ENCODE measurements at regions not wholly inside any gene's neighbourhood (a gene's known extent, or its start where the extent isn't known, plus 50 kb on each side); places are given as distances from the start of the nearest gene placed in this dataset.

DNA sequence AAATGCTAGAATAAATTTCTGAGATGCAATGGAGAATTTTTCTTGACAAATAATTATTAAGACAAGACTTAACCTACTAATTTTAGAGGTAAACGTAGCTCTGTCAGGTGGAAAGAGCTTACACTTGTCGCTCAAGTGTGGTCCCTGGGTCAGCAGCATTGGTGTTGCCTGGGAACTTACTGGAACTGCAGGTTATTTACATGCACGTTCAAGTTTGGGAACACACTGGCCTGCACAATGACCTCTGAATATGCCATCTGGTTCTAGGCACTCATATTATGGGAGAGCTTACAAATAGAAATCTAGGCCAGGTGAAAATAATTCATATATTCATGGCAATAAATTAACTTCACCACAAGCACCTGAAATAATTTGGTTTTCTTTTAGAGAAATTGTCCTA, 88.5 kb upstream of the BCL9 start:
- DNase-seq (ENCODE audit: low read depth in 2 of 2), result no peak

DNA sequence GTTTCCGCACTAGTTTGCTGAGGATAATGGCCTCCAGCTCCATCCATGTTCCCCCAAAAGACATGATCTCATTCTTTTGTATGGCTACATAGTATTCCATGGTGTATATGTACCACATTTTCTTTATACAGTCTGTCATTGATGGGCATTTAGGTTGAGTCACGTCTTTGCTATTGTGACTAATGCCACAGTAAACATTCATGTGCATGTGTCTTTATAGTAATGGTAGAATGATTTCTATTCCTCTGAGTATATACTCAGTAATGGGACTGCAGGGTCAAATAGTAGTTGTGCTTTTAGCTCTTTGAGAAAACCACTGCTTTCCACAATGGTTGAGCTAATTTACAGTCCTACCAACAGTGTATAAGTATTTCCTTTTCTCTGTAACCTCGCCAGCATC, 78.3 kb upstream of the BCL9 start:
- DNase-seq (ENCODE audit: low read depth in 2 of 2), result no peak

DNA sequence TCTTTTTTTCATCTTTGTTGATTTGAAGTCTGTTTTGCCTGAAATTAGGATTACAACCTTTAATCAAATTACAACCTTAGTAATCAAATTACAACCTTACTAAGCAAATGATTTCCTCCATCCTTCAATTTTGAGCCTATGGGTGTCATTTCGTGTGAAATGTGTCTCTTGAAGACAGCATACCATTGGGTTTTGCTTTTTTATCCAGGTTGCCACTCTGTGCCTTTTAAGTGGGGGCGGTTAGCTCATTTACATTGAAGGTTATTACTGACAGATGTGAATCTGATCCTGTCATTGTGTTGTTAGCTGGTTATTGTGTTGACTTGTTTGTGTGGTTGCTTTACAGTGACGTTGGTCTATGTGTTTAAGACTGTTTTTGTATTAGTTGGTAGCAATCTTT, 74.8 kb upstream of the BCL9 start:
- DNase-seq (ENCODE audit: low read depth in 2 of 2), result no peak

DNA sequence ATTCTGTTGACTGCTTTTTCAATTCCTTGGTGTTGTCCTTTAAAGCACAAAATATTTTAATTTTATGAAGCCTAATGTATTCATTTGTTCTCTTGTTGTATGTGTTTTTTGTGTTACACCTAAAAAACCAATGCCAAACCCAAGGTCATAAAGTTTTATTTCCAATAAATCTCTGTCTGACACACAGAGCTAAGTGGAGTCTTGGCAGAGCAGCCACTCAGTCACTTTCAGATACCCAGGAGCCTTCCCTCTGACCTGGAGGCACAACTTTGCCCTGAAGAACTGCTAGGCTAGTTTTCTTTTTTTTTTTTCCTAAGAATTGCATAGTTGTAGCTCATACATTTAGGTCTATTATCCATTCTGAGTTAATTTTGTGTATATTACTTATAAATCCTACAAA, 71.2 kb upstream of the BCL9 start:
- no peak for DNase-seq (ENCODE audit: low read depth in 2 of 2)

DNA sequence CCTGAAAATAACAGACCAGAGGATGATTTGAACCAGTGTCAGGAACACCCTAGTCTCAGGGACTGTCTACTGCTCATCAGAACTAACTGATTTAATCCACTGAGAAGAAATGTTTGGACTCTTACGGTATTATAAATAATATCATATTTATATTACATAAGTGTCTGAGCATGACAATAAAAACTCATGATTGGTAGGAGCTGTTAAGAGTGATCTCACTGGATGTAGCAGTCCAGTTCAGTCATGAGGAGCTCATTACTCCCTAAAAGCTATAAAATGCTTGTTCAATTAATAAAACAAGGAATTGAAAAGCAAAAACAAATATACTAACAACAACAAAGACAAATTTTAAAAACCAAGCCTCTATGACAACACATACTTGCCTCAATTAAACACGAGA, 68.8 kb upstream of the BCL9 start:
- no peak for DNase-seq (ENCODE audit: low read depth in 2 of 2)

DNA sequence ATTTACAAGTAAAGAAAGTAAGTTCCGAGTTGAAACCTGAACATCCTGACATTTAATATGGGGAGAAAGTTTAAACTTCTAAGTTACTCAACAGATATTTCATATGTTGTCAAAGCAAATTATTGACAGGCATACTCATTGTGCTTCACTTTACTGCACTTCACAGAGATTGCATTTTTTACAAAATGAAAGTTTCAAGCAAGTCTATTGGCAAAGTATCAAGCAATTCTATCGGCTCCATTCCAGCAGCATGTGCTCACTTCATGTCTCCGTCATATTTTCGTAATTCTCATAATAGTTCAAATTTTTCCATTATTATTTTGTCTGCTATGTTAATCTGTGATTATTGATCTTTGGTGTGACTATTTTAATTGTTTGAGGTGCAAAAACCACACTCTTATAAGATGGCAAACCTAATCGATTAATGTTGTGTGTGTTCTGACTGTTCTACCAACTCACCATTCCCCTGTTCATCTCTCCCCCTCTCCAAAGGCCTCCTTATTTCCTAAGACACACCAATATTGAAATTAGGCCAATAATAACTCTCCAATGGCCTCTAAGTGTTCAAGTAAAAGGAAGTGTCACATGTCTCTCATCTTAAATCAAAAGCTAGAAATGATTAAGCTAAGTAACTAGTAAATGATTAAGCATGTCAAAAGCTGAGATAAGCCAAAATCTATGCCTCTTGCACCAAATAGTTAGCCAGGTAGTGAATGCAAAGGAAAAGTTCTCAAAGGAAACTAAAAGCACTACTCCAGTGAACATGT, 68.2 kb upstream of the BCL9 start:
- DNase-seq (ENCODE audit: low read depth in 2 of 2), result no peak

DNA sequence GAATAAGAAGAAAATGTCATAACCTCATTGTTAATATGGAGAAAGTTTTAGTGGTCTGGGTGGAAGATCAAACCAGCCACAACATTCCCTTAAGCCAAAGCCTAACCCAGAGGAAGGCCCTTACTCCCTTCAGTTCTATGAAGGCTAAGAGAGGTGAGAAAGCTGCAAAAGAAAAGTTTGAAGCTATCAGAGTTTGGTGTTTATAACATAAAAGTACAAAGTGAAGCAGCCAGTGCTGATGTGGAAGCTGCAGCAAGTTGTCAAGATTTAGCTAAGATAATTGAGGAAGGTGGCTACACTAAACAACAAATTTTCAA, 67.6 kb upstream of the BCL9 start:
- DNase-seq (ENCODE audit: low read depth in 2 of 2), result no peak

DNA sequence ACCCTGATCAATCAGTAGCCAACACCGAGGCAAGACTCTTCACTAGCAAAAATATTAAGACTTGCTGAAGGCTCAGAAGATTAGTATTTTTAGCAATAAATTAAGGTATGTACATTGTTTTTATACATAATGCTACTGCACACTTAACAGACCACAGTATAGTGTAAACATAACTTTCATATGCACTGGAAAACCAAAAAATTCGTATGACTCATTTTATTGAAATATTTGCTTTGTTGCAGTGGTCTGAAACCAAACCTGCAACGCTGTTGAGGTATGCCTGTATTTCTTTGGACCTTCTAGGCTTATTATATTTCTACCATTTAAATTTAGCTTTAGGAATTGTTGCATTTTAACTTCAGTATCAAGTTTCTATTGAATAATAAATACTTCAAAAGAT, 65.8 kb upstream of the BCL9 start:
- no peak for DNase-seq (ENCODE audit: low read depth in 2 of 2)

DNA sequence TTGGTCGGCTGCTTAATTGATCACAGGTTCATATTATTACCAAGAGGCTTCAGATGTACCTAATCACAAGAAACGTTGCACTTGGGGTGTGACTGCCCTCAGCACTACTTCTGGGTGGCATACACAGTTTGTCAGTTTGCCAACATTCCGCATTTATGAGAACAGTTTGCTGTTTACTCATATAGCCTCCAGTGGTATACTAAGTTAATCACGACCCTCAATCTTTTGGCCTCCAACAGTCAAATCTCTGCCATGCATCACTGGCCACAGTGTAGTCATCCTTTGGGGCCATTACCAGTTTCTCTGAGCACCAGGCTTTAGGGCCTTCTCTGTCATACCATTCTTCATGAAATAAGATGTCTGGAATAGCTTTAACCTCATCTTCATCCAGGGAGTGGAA, 62.8 kb upstream of the BCL9 start:
- no peak for DNase-seq (ENCODE audit: low read depth in 2 of 2)

DNA sequence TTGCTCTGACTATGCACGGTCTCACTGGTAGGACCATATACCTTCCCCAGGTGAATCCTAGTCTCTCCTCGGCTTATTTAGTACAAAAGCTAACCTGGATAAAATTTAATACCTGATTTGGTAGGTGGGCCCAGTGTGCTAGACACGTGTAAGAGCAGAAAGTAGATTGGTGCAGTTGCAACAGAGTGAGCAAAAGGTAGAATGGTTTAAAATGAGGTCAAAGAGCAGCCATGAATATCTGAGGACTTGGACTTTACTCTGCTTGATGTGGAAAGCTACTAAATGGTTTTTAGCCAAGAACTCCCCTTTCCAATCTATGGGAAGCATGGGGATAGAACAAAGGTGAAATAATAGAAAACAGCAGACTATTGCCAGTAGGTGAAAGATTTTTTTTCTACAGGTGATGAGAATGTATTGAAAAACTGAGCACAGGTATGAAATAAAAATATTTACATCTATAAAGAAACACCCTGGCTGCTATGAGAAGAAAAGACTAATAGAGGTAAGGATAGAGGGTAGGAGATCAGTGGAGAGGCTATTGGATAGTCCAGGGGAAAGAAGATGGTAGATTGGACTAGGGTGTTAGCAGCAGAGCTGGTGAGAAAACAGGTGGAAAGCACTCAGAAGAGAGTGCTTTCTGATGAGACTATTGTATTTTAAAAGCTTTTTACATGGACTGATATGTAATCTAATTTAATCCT, 61.3 kb upstream of the BCL9 start:
- DNase-seq (ENCODE audit: low read depth in 2 of 2), result no peak

DNA sequence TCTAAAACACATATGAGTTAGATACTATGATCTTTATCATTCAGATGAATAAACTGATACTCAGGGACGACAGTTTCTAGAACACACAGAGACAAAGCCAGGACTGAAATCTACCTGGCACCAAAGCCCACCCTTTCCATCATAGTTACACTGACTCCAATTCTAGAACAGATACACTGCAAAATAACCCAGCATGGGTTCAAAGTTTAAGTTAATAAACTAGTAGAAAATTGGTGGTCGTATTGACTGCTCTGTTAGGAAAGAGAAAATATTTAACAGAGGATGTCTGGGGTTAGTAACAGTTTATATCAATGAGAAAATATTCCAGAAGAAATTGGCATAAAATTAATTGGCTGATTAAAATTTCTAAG, 60.8 kb upstream of the BCL9 start:
- DNase-seq (ENCODE audit: low read depth in 2 of 2), result no peak

DNA sequence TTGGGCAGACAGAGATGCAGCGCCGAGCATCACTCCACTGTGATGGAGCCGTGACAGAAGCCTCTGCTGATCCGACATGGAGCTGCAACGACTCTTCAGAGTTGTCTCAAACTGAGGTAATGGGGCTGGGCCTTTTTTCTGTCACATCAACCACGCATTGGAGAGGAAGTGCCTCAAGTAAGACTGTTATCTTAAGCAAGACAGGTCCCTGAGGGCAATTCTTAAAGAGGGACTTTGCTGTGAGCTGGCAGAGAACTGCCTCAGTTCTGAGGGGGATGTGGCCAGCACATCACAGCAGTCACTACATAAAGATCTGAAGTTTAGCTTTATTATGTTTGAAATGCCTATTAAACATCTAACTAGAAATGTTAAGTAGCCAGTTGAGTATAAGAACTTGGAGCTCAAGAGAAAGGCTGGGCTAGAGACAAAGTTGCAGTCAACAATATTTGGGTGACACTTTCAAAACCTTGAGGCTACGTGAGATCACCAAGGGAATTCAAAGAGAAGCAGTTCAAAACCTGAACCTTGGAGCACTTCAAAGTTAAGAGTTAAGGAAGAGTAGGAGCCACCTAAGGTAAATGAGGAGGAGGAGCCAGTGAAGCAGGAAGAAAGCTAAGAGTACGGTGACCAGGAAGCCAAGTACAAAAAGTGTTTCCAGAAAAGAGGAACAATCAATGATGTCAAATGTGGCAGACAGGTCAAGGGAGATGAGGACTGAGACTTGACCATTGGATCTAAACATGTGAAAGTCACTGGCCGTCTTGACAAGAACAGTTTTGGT, 54.2 kb upstream of the BCL9 start:
- no peak for DNase-seq (ENCODE audit: low read depth in 2 of 2)

DNA sequence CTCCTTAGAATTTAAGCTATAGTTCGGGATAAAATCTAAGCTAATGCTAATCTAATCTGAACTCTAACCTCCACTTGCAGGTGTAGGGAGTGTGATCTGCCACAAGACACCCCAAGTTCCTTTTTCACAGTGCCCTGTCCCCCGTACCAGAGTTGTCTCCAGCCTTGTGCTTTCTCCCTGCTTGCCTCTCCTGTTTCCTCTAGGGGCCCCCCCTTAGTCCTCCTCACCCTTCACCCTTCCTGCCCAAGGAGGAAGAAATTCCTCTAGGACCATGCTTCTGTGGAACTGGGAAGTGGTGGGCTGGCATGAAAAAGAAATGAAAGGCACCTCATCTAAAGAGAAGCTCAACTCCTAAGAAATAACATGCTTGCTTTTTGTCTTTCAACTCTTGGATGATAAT, 50.2 kb upstream of the BCL9 start:
- DNase-seq (ENCODE audit: low read depth in 2 of 2), result no peak
